ENCODE measurements at regions not wholly inside any gene's neighbourhood (a gene's known extent, or its start where the extent isn't known, plus 50 kb on each side); places are given as distances from the start of the nearest gene placed in this dataset.

DNA sequence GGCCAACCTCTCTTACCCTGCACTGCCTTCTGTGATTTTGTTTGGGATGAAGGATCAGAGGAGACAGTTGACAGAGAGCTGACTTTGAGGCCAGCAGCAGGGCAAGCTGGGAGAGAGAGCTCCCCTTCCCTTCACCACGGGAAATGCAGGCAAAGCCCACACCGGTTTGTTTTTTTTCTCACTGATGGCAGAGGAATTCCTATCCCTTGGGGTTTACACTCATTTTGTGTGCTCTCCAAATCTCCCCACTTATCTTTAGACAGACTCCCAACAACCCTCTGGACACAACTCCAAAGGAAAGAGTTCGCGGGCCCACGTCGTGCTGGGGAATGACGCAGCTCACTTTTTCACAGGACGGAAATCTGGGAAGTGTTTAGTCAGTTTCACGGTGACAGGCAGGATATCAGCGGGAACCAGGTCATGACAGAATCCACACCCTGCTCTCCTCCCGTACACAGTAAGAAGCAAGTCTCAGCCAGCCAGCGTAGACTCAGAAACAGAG, 68.3 kb upstream of the FAM171A1 start:
- Histone ChIP-seq H3K79me2 (ENCODE audit: insufficient read depth, low read length) (no peaks in the 10 kb centered on the region), H3K4me1 (ENCODE audit: insufficient read depth, low read length, severe bottlenecking) (no peaks in the 10 kb centered on the region), H3F3A (ENCODE audit: insufficient read depth, low read length) (no peaks in the 10 kb centered on the region), H2AFZ (ENCODE audit: low read length) (no peak overlapping the region), H3K9me2 (ENCODE audit: low read depth, low read length) (no peaks in the 10 kb centered on the region), H3K9me3 (ENCODE audit: low read length) (no peaks in the 10 kb centered on the region), H3K27ac (ENCODE audit: low read depth, low read length, poor library complexity, severe bottlenecking) (no peak overlapping the region), H4K20me1 (ENCODE audit: insufficient read depth, low read length) (no peaks in the 10 kb centered on the region), H3K36me3 (ENCODE audit: insufficient read depth, low read length) (no peaks in the 10 kb centered on the region), H3K4me3 (ENCODE audit: low read depth, low read length, poor library complexity, severe bottlenecking) (no peak overlapping the region), H3K27me3 (ENCODE audit: insufficient read depth, low read length) (no peaks in the 10 kb centered on the region), H3K4me2 (ENCODE audit: low read length) (no peak overlapping the region), H3K9ac (ENCODE audit: low read length) (no peak overlapping the region)
- no peak for TF ChIP-seq EZH2 (IDR thresholded peaks at IDR 0.05; ENCODE audit: borderline replicate concordance, low read length)
- TF ChIP-seq, protein P1, sequence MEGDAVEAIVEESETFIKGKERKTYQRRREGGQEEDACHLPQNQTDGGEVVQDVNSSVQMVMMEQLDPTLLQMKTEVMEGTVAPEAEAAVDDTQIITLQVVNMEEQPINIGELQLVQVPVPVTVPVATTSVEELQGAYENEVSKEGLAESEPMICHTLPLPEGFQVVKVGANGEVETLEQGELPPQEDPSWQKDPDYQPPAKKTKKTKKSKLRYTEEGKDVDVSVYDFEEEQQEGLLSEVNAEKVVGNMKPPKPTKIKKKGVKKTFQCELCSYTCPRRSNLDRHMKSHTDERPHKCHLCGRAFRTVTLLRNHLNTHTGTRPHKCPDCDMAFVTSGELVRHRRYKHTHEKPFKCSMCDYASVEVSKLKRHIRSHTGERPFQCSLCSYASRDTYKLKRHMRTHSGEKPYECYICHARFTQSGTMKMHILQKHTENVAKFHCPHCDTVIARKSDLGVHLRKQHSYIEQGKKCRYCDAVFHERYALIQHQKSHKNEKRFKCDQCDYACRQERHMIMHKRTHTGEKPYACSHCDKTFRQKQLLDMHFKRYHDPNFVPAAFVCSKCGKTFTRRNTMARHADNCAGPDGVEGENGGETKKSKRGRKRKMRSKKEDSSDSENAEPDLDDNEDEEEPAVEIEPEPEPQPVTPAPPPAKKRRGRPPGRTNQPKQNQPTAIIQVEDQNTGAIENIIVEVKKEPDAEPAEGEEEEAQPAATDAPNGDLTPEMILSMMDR (IDR thresholded peaks at IDR 0.05; ENCODE audit: low read length), result no peak

DNA sequence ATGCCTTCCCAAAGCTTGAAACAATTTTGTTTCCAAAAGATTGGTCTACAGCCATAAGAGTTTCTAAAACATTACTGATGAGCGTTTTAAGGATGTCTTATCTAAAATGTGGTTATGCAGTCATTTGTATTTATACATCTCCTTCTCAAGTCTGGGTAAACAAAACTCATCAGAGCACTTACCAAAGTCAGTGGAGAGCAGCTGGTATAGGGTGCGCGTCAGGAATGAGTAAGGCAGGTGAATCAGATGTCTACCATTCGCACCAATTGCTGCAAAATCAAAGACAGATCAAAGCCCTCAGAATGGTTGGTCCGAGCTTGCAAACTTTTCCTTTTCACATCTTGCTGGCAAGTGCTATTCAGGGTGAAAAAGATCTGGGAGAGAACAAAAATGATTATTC, 65.6 kb upstream of the FAM171A1 start:
- no peak overlapping the region for H3K27ac ChIP-seq (ENCODE audit: low read depth, low read length, poor library complexity, severe bottlenecking)
- no peaks in the 10 kb centered on the region for H3K9me2 ChIP-seq (ENCODE audit: low read depth, low read length)
- no peaks in the 10 kb centered on the region for H3K9me3 ChIP-seq (ENCODE audit: low read length)
- H4K20me1 ChIP-seq (ENCODE audit: insufficient read depth, low read length), result no peaks in the 10 kb centered on the region
- H3K4me2 ChIP-seq (ENCODE audit: low read length), result no peak overlapping the region
- H3F3A ChIP-seq (ENCODE audit: insufficient read depth, low read length), result no peaks in the 10 kb centered on the region
- no peak overlapping the region for H3K4me3 ChIP-seq (ENCODE audit: low read depth, low read length, poor library complexity, severe bottlenecking)
- no peaks in the 10 kb centered on the region for H3K36me3 ChIP-seq (ENCODE audit: insufficient read depth, low read length)
- no peaks in the 10 kb centered on the region for H3K27me3 ChIP-seq (ENCODE audit: insufficient read depth, low read length)
- no peaks in the 10 kb centered on the region for H3K4me1 ChIP-seq (ENCODE audit: insufficient read depth, low read length, severe bottlenecking)
- H2AFZ ChIP-seq (ENCODE audit: low read length), result no peak overlapping the region
- no peak overlapping the region for H3K9ac ChIP-seq (ENCODE audit: low read length)
- no peak for TF ChIP-seq EZH2 (IDR thresholded peaks at IDR 0.05; ENCODE audit: borderline replicate concordance, low read length)
- TF ChIP-seq, protein P1 (IDR thresholded peaks at IDR 0.05; ENCODE audit: low read length), result no peak
- H3K79me2 ChIP-seq (ENCODE audit: insufficient read depth, low read length), result no peaks in the 10 kb centered on the region

DNA sequence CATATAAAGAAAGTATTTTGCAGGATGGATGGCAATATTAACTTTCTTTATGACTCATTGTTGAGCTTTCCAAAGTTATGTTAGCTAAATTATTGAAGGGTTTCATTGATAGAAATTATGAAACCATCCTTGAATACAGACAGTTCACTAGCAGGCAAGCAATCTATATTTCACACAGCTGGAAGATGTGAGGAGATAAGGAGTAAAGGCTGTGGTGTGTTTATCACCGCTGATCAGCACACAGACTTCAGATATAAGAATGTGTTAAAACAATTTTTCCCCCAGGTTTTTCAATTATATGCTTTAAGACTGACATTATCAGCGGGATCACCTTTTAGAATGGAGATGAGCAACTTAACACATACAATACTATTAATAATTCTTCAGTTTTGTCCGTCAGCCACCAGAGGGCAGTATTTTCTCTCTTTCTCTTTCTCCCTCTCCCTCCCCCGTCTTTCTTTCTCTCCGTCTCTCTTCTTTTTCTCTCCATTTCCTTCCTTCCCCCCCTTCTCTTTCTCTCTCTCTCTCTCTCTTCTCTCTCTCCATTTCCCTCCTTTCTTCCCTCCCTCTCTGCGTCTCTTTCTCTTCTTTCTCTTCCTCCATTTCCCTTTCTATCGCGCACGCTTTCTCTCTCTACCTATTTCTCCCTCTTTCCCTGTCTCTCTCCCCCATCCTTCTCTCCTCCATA, 62.9 kb upstream of the FAM171A1 start:
- Histone ChIP-seq H3K9ac (ENCODE audit: low read length) (no peak overlapping the region), H3K36me3 (ENCODE audit: insufficient read depth, low read length) (no peaks in the 10 kb centered on the region), H3K79me2 (ENCODE audit: insufficient read depth, low read length) (no peaks in the 10 kb centered on the region), H3K27me3 (ENCODE audit: insufficient read depth, low read length) (no peaks in the 10 kb centered on the region), H3F3A (ENCODE audit: insufficient read depth, low read length) (no peaks in the 10 kb centered on the region), H3K4me3 (ENCODE audit: low read depth, low read length, poor library complexity, severe bottlenecking) (no peak overlapping the region), H4K20me1 (ENCODE audit: insufficient read depth, low read length) (no peaks in the 10 kb centered on the region), H2AFZ (ENCODE audit: low read length) (no peak overlapping the region), H3K27ac (ENCODE audit: low read depth, low read length, poor library complexity, severe bottlenecking) (no peak overlapping the region), H3K4me2 (ENCODE audit: low read length) (no peak overlapping the region), H3K4me1 (ENCODE audit: insufficient read depth, low read length, severe bottlenecking) (no peaks in the 10 kb centered on the region), H3K9me3 (ENCODE audit: low read length) (no peaks in the 10 kb centered on the region), H3K9me2 (ENCODE audit: low read depth, low read length) (no peaks in the 10 kb centered on the region)
- no peak for TF ChIP-seq EZH2 (IDR thresholded peaks at IDR 0.05; ENCODE audit: borderline replicate concordance, low read length)
- TF ChIP-seq, protein P1 (IDR thresholded peaks at IDR 0.05; ENCODE audit: low read length), result peak; percentile 67

Data from OCI-LY1 (cell line).